GM12891 (cell line): ENCODE measurements at regions not wholly inside any gene's neighbourhood (a gene's known extent, or its start where the extent isn't known, plus 50 kb on each side); places are given as distances from the start of the nearest gene placed in this dataset.
"Not testable (repeated sequence)": the region's sequence is repeated elsewhere in the genome, so short reads cannot be mapped to it uniquely, and the experiment has no call there.

Experiments
- DNase-seq: peaks from one replicate; pipeline ENCODE4 v3.0.0; 2011; ENCODE audit warnings: low spot score; ENCODE audit not compliant: insufficient read length
- FAIRE-seq: peaks from 2 replicates; lab custom pipeline; 2011; peaks lifted over from hg19 to GRCh38; lab: Jason Lieb, UNC
- PAX5 ChIP-seq: IDR thresholded peaks from 2 replicates; pipeline ENCODE4 v1.6.1; 2011; ENCODE audit warnings: low read length, moderate library complexity, mild to moderate bottlenecking; ENCODE audit not compliant: insufficient read depth, severe bottlenecking
- POLR2A ChIP-seq: IDR thresholded peaks from 2 replicates; pipeline ENCODE4 v1.6.1; 2011; ENCODE audit warnings: low read depth, low read length, control low read depth
- POLR2AphosphoS5 ChIP-seq: IDR thresholded peaks from 2 replicates; pipeline ENCODE4 v1.6.1; 2011; ENCODE audit warnings: low read depth, low read length, control low read depth
- POU2F2 ChIP-seq: IDR thresholded peaks from 2 replicates; pipeline ENCODE4 v1.6.1; 2011; ENCODE audit warnings: low read depth, mild to moderate bottlenecking, control low read depth, low read length, moderate library complexity
- SPI1 ChIP-seq: IDR thresholded peaks from 2 replicates; pipeline ENCODE4 v1.6.1; 2011; ENCODE audit warnings: low read depth, low read length, control low read depth
- TAF1 ChIP-seq: IDR thresholded peaks from 2 replicates; pipeline ENCODE4 v1.6.1; 2011; ENCODE audit warnings: low read depth, low read length, control low read depth

- FAIRE-seq: no peak
- no peak for DNase-seq
- TF ChIP-seq TAF1: no peak
- no peak for TF ChIP-seq SPI1
- TF ChIP-seq POLR2AphosphoS5: no peak
These were observed 148.5 kb upstream of the GRAMD2B start for GRCh38 chr5:126274763-126275125.

- FAIRE-seq (no peak), DNase-seq (no peak)
- TF ChIP-seq POLR2AphosphoS5 (no peak), POLR2A (no peak), SPI1 (no peak), POU2F2 (no peak), TAF1 (no peak), PAX5 (no peak)
These were observed 145.4 kb upstream of the GRAMD2B start for GRCh38 chr5:126277762-126278161.

- TF ChIP-seq POU2F2: no peak
- TF ChIP-seq POLR2AphosphoS5: no peak
- no peak for TF ChIP-seq PAX5
- TF ChIP-seq SPI1: no peak
- TF ChIP-seq POLR2A: no peak
- no peak for TF ChIP-seq TAF1
- DNase-seq: no peak
- FAIRE-seq: no peak
These were observed 142.9 kb upstream of the GRAMD2B start for GRCh38 chr5:126280343-126280742.

- DNase-seq: no peak
- TF ChIP-seq POU2F2 (no peak), TAF1 (no peak), PAX5 (no peak), SPI1 (no peak), POLR2A (no peak), POLR2AphosphoS5 (no peak)
- FAIRE-seq: no peak
These were observed 142.4 kb upstream of the GRAMD2B start for GRCh38 chr5:126280846-126281245.

- TF ChIP-seq PAX5 (no peak), POLR2AphosphoS5 (no peak), POLR2A (no peak), TAF1 (no peak), POU2F2 (no peak)
- FAIRE-seq: no peak
These were observed 138.1 kb upstream of the GRAMD2B start for GRCh38 chr5:126284977-126285696.

GRCh38 chr5:126296121-126296520 is 127.1 kb upstream of the GRAMD2B start:
- not testable (repeated sequence) for DNase-seq, FAIRE-seq

More at GRCh38 chr5:126284977-126285696, 138.1 kb upstream of the GRAMD2B start:
- DNase-seq: no peak

- TF ChIP-seq POU2F2: no peak
- no peak for TF ChIP-seq TAF1
- TF ChIP-seq PAX5: no peak
- TF ChIP-seq SPI1: no peak
- TF ChIP-seq POLR2A: no peak
- TF ChIP-seq POLR2AphosphoS5: no peak
- DNase-seq (no peak), FAIRE-seq (no peak)
These were observed 122.9 kb upstream of the GRAMD2B start for GRCh38 chr5:126300293-126300692.

GRCh38 chr5:126301056-126301455 is 122.2 kb upstream of the GRAMD2B start:
- DNase-seq (no peak), FAIRE-seq (no peak)
- TF ChIP-seq PAX5: no peak
- TF ChIP-seq TAF1: no peak
- TF ChIP-seq POU2F2: no peak
- TF ChIP-seq POLR2AphosphoS5: no peak
- TF ChIP-seq POLR2A: no peak
- no peak for TF ChIP-seq SPI1

GRCh38 chr5:126309860-126310259 is 113.3 kb upstream of the GRAMD2B start:
- TF ChIP-seq POU2F2 (no peak), PAX5 (no peak), SPI1 (no peak), POLR2A (no peak), POLR2AphosphoS5 (no peak), TAF1 (no peak)
- FAIRE-seq (no peak), DNase-seq (no peak)

GRCh38 chr5:126311766-126312165 is 111.4 kb upstream of the GRAMD2B start:
- no peak for FAIRE-seq

More at GRCh38 chr5:126311766-126312165, 111.4 kb upstream of the GRAMD2B start:
- TF ChIP-seq TAF1: no peak
- TF ChIP-seq SPI1: no peak
- no peak for TF ChIP-seq POLR2A
- no peak for TF ChIP-seq PAX5
- no peak for TF ChIP-seq POU2F2
- TF ChIP-seq POLR2AphosphoS5: no peak
- DNase-seq: no peak
